A549 (cell line): ENCODE measurements at regions not wholly inside any gene's neighbourhood (a gene's known extent, or its start where the extent isn't known, plus 50 kb on each side); places are given as distances from the start of the nearest gene placed in this dataset.

Experiments
- ATAC-seq, 2 experiments: fragments of 200-7000 bp in 1 of 2; fragments of >200 bp in 1 of 2; cut with Nextera tagmentation in 1 of 2; cut with Tn5 transposase in 1 of 2; 3 replicates each; pipeline versions ENCODE4 v1.8.0 to v1.9.1; 2018 to 2020; ENCODE audit warnings: mild to moderate bottlenecking in 1 of 2, moderate library complexity in 1 of 2
- CTCF ChIA-PET: fragments of 300-600 bp; sonication (Branson Sonifier 250); formaldehyde crosslinking; extraction: SDS; loops from one replicate; lab custom pipeline; 2021; ENCODE audit warnings: antibody characterized with exemption, inconsistent platforms; lab: Yijun Ruan, JAX
- POLR2A ChIA-PET: fragments of 350-600 bp; formaldehyde crosslinking; extraction: SDS; loops from one replicate; lab custom pipeline; 2021; ENCODE audit warnings: antibody characterized with exemption, inconsistent platforms; lab: Yijun Ruan, JAX
- DNase-seq, 2 experiments: peaks; one replicate each; pipeline versions ENCODE4 v3.0.0 to v3.0.0-alpha.2; 2011 to 2016; ENCODE audit warnings: low read depth in 1 of 2, low spot score in 1 of 2
- FAIRE-seq: peaks from 2 replicates; lab custom pipeline; 2011; peaks lifted over from hg19 to GRCh38; lab: Jason Lieb, UNC
- H3K27ac ChIP-seq, 2 experiments: fragments of >200 bp; sonication (Bioruptor Twin); formaldehyde crosslinking; 3 replicates each; pipeline ENCODE4 v1.5.1; 2016 to 2017
- H3K4me1 ChIP-seq: fragments of >200 bp; sonication (Bioruptor Twin); formaldehyde crosslinking; 3 replicates; pipeline ENCODE4 v1.6.1; 2016
- H3K4me2 ChIP-seq: fragments of >200 bp; sonication (Bioruptor Twin); formaldehyde crosslinking; 3 replicates; pipeline ENCODE4 v1.6.1; 2016
- H3K4me3 ChIP-seq: fragments of >200 bp; sonication (Bioruptor Twin); formaldehyde crosslinking; 3 replicates; pipeline ENCODE4 v1.5.1; 2016
- H3K9me3 ChIP-seq: fragments of >200 bp; sonication (Bioruptor Twin); formaldehyde crosslinking; 3 replicates; pipeline ENCODE4 v1.6.1; 2016
- BHLHE40 ChIP-seq: IDR thresholded peaks from 2 replicates; pipeline ENCODE4 v1.6.1; 2012; ENCODE audit warnings: low read depth, low read length, inconsistent platforms
- CEBPB ChIP-seq, 2 experiments: fragments of >200 bp in 1 of 2; sonication (Bioruptor Twin) in 1 of 2; formaldehyde crosslinking in 1 of 2; IDR thresholded peaks; 2 replicates each; pipeline ENCODE4 v1.6.1; 2012 to 2016
- EHF ChIP-seq: fragments of 250-450 bp; sonication (Bioruptor Pico); IDR thresholded peaks from 2 replicates; pipeline ENCODE4 v1.5.0; 2020; ENCODE audit warnings: mild to moderate bottlenecking
- EHMT2 ChIP-seq: fragments of 200-600 bp; sonication (generic); IDR thresholded peaks from 2 replicates; pipeline ENCODE4 v1.6.1; 2016; ENCODE audit warnings: antibody characterized with exemption, low read depth, mild to moderate bottlenecking, moderate library complexity
- FOSB ChIP-seq: fragments of 250-450 bp; sonication (Bioruptor Pico); IDR thresholded peaks from 2 replicates; pipeline ENCODE4 v1.5.0; 2020; ENCODE audit warnings: mild to moderate bottlenecking, moderate library complexity
- FOSL2 ChIP-seq, 2 experiments: fragments of 450-650 bp in 1 of 2; fragments of >200 bp in 1 of 2; sonication (Bioruptor Twin) in 1 of 2; formaldehyde crosslinking; IDR thresholded peaks; 2 replicates each; pipeline versions ENCODE4 v1.5.0 to v1.6.1; 2016 to 2020; ENCODE audit warnings: mild to moderate bottlenecking in 1 of 2, moderate library complexity in 1 of 2
- GATA3 ChIP-seq: IDR thresholded peaks from 2 replicates; pipeline ENCODE4 v1.6.1; 2012; ENCODE audit warnings: borderline replicate concordance
- HOXA7 ChIP-seq: fragments of 250-450 bp; sonication (Bioruptor Pico); IDR thresholded peaks from 2 replicates; pipeline ENCODE4 v1.5.0; 2020; ENCODE audit warnings: mild to moderate bottlenecking, moderate library complexity
- HOXB5 ChIP-seq: fragments of 250-450 bp; sonication (Bioruptor Pico); IDR thresholded peaks from 2 replicates; pipeline ENCODE4 v1.5.0; 2020; ENCODE audit warnings: mild to moderate bottlenecking, moderate library complexity
- JUNB ChIP-seq: fragments of >200 bp; sonication (Bioruptor Twin); formaldehyde crosslinking; IDR thresholded peaks from 2 replicates; pipeline ENCODE4 v1.6.1; 2016
- KDM1A ChIP-seq: fragments of 200-600 bp; sonication (generic); IDR thresholded peaks from 2 replicates; pipeline ENCODE4 v1.6.1; 2016; ENCODE audit warnings: low read depth, mild to moderate bottlenecking
- MAZ ChIP-seq: fragments of 150-350 bp; IDR thresholded peaks from 2 replicates; pipeline ENCODE4 v1.6.1; 2014; ENCODE audit warnings: antibody characterized with exemption, low read depth, low read length, borderline replicate concordance
- NR3C1 ChIP-seq: fragments of >200 bp; sonication (Bioruptor Twin); formaldehyde crosslinking; IDR thresholded peaks from 3 replicates; pipeline ENCODE4 v1.6.1; 2017
- PHF8 ChIP-seq: fragments of 200-600 bp; sonication (generic); IDR thresholded peaks from 2 replicates; pipeline ENCODE4 v1.6.1; 2016; ENCODE audit warnings: low read depth, mild to moderate bottlenecking, antibody characterized with exemption, moderate library complexity, borderline replicate concordance
- POLR2A ChIP-seq: IDR thresholded peaks from 2 replicates; pipeline ENCODE4 v1.6.1; 2012; ENCODE audit warnings: mild to moderate bottlenecking, low read length
- RAD21 ChIP-seq, 2 experiments: fragments of >200 bp in 1 of 2; sonication (Bioruptor Twin) in 1 of 2; formaldehyde crosslinking in 1 of 2; IDR thresholded peaks in 1 of 2; conservative IDR thresholded peaks in 1 of 2; 2 replicates in 1 of 2; 3 replicates in 1 of 2; pipeline ENCODE4 v1.6.1; 2012 to 2018; ENCODE audit warnings: inconsistent platforms in 1 of 2
- RNF2 ChIP-seq: fragments of 200-600 bp; sonication (generic); IDR thresholded peaks from 2 replicates; pipeline ENCODE4 v1.6.1; 2016; ENCODE audit warnings: low read depth, mild to moderate bottlenecking, antibody characterized with exemption, moderate library complexity, borderline replicate concordance
- SMC3 ChIP-seq: fragments of >200 bp; sonication (Bioruptor Twin); formaldehyde crosslinking; IDR thresholded peaks from 3 replicates; pipeline ENCODE4 v1.6.1; 2018; ENCODE audit warnings: inconsistent platforms
- TP53 ChIP-seq: fragments of 250-450 bp; sonication (Bioruptor Pico); IDR thresholded peaks from 2 replicates; pipeline ENCODE4 v1.5.0; 2021; ENCODE audit warnings: mild to moderate bottlenecking, moderate library complexity
- ZFP36 ChIP-seq: fragments of 450-650 bp; IDR thresholded peaks from 2 replicates; pipeline ENCODE4 v1.6.1; 2014; ENCODE audit warnings: borderline replicate concordance; ENCODE audit not compliant: partially characterized antibody
- ZNF302 ChIP-seq: fragments of 250-450 bp; sonication (Bioruptor Pico); IDR thresholded peaks from 2 replicates; pipeline ENCODE4 v1.9.0; 2021; ENCODE audit warnings: inconsistent platforms, mild to moderate bottlenecking, moderate library complexity
- ZSCAN20 ChIP-seq: fragments of 250-450 bp; sonication (Bioruptor Pico); IDR thresholded peaks from 2 replicates; pipeline ENCODE4 v1.8.0; 2022; ENCODE audit warnings: mild to moderate bottlenecking, moderate library complexity
- WGBS: methylation state at CpG from one replicate; pipeline ENCODE4 v1.1.6; 2017; ENCODE audit errors: missing lambda C conversion rate; 5-methylcytosine and 5-hydroxymethylcytosine counted together
- TF ChIP-seq, protein P1 (sequence below): fragments of 450-650 bp; IDR thresholded peaks from 2 replicates; pipeline ENCODE4 v1.6.1; 2014; ENCODE audit warnings: antibody characterized with exemption
- TF ChIP-seq, protein P2 (sequence below): fragments of >200 bp; sonication (Bioruptor Twin); formaldehyde crosslinking; IDR thresholded peaks from 3 replicates; pipeline ENCODE4 v1.6.1; 2016
- TF ChIP-seq, protein P3 (sequence below): IDR thresholded peaks from 2 replicates; pipeline ENCODE4 v1.6.1; 2012
- TF ChIP-seq, protein P4 (sequence below): IDR thresholded peaks from 2 replicates; pipeline ENCODE4 v1.6.1; 2012
- TF ChIP-seq, protein P5 (sequence below): fragments of >200 bp; sonication (Bioruptor Twin); formaldehyde crosslinking; IDR thresholded peaks from 2 replicates; pipeline ENCODE4 v1.6.1; 2016

DNA sequence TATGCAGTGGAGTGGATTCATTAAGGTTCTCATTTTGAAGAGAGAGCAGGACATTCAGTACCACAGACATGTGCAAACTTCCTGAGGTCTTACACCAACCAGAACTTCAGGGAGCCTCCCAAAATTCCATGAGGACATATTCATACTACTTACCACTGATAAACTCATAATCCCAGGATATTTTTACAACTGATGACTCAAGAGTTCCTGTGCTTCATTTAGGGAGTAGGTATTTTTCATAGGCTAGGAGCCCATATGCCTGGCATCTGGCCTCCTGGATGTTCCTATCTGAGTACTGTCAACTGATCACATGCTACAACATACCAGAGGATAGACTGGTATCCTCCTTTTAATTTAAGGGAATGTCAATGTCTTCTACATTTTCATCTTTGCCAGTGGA lies 578.0 kb downstream of the EFNA5 start:
- no peak for DNase-seq
- ATAC-seq, result no peak
- Histone ChIP-seq H3K4me1 (no peaks in the 10 kb centered on the region), H3K27ac (no peak overlapping the region), H3K4me2 (no peak overlapping the region), H3K4me3 (no peak overlapping the region), H3K9me3 (no peaks in the 10 kb centered on the region)
- ChIA-PET POLR2A (no interaction called here), CTCF (no interaction called here)
- no peak for FAIRE-seq
- TF ChIP-seq EHMT2 (no peak), PHF8 (no peak), HOXB5 (CRISPR knock-in tag) (no peak), POLR2A (no peak), GATA3 (no peak), FOSL2 (IDR thresholded peaks at IDR 0.05) (no peak), FOSL2 (CRISPR knock-in tag; IDR thresholded peaks at IDR 0.05) (no peak)
- TF ChIP-seq, all 56 proteins: peak for 0

DNA sequence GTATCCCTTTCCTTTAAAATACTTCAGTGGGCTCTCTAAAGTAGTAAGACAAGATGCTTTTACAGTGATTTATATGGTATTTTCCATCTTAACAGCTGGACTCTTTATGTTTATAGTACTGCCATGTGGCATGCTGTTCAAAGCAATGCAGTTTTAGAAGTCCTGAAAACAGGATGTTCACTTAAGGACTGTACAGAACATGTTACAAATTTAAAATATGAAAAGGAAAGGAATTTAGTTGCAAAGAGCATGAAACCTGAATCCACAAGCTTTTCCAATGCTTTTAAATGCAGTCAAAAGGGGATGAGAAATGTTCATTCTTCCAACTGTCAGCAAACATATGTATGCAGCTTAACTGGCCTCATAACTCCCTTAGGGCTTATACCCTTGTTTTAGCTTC lies 580.2 kb downstream of the EFNA5 start:
- no peaks in the 10 kb centered on the region for H3K9me3 ChIP-seq
- H3K4me1 ChIP-seq, result no peaks in the 10 kb centered on the region
- TF ChIP-seq EHMT2 (no peak), NR3C1 (no peak), FOSB (CRISPR knock-in tag) (no peak), KDM1A (no peak), PHF8 (no peak), RNF2 (no peak), BHLHE40 (no peak), POLR2A (no peak)
- TF ChIP-seq, protein P1, sequence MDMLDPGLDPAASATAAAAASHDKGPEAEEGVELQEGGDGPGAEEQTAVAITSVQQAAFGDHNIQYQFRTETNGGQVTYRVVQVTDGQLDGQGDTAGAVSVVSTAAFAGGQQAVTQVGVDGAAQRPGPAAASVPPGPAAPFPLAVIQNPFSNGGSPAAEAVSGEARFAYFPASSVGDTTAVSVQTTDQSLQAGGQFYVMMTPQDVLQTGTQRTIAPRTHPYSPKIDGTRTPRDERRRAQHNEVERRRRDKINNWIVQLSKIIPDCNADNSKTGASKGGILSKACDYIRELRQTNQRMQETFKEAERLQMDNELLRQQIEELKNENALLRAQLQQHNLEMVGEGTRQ, result no peak
- TF ChIP-seq, all 56 proteins: peak for 0
- FAIRE-seq (no peak), DNase-seq (no peak), ATAC-seq (no peak)
- H3K4me2 ChIP-seq, result no peak overlapping the region
- CTCF ChIA-PET, result interaction anchor here (0.6 kb wide), 1 partner anchor 202 kb away, joined by 3 read pairs; no protein-coding TSS in a partner anchor
- no peak overlapping the region for H3K27ac ChIP-seq
- POLR2A ChIA-PET, result no interaction called here
- H3K4me3 ChIP-seq, result no peak overlapping the region

DNA sequence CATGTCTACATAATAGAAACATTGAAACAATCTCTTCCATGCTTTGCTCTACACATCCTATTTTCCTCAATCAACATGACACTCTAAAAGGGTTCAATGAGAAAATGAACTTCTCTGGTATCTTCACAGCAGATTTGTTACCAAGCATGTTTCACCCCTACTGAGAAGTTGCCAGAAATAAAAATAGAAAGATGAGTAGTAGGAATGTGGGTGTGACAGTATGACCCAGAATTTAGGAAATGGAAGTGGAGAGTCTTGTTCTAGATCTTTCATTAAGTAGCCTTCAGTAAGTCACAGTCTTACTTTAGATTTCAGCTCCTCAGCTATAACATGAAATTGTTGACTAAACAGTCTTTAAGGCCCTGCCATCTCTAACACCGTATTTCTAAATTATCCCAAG lies 581.8 kb downstream of the EFNA5 start:
- FAIRE-seq (no peak), ATAC-seq (no peak), DNase-seq (no peak)
- Histone ChIP-seq H3K4me1 (no peaks in the 10 kb centered on the region), H3K27ac (no peak overlapping the region), H3K4me2 (no peak overlapping the region), H3K4me3 (no peak overlapping the region), H3K9me3 (no peaks in the 10 kb centered on the region)
- no peak for TF ChIP-seq JUNB
- TF ChIP-seq, protein P2, sequence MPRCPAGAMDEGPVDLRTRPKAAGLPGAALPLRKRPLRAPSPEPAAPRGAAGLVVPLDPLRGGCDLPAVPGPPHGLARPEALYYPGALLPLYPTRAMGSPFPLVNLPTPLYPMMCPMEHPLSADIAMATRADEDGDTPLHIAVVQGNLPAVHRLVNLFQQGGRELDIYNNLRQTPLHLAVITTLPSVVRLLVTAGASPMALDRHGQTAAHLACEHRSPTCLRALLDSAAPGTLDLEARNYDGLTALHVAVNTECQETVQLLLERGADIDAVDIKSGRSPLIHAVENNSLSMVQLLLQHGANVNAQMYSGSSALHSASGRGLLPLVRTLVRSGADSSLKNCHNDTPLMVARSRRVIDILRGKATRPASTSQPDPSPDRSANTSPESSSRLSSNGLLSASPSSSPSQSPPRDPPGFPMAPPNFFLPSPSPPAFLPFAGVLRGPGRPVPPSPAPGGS, result no peak
- TF ChIP-seq, protein P3, sequence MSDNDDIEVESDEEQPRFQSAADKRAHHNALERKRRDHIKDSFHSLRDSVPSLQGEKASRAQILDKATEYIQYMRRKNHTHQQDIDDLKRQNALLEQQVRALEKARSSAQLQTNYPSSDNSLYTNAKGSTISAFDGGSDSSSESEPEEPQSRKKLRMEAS, result no peak
- TF ChIP-seq ZNF302, result no peak
- TF ChIP-seq ZSCAN20, result no peak
- TF ChIP-seq PHF8, result no peak
- TF ChIP-seq HOXA7 (CRISPR knock-in tag), result no peak
- TF ChIP-seq EHMT2, result no peak
- TF ChIP-seq MAZ, result no peak
- no peak for TF ChIP-seq RAD21 (conservative IDR thresholded peaks at IDR 0.05 in 1 of 2, IDR thresholded peaks at IDR 0.05 in 1 of 2)
- no peak for TF ChIP-seq TP53
- no peak for TF ChIP-seq SMC3
- WGBS, result 73% methylated on average over 1 of the region's 1 CpG
- ChIA-PET POLR2A (no interaction called here), CTCF (no interaction called here)

DNA sequence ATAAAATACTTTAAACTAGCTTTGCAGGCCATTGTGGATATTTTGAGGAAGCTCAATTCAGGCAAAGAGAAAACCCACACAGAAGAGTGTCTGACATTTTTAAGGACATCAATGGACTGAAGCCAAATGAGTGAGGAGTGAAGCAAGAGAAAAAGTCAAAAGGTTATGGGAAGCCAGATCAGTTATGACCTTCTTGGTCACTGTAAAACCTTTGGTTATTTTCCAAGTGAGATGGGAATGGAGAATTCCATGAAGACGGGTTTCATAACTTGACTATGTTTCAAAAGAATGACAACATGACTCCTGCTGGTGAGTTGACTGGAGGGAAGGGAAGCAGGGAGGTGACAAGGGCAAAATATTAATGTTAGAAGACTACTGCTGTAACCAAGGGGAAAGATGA lies 585.2 kb downstream of the EFNA5 start:
- H3K4me3 ChIP-seq, result no peak overlapping the region
- TF ChIP-seq CEBPB (IDR thresholded peaks at IDR 0.05), result no peak
- TF ChIP-seq ZFP36, result no peak
- no peak for TF ChIP-seq TP53
- TF ChIP-seq, protein P4, sequence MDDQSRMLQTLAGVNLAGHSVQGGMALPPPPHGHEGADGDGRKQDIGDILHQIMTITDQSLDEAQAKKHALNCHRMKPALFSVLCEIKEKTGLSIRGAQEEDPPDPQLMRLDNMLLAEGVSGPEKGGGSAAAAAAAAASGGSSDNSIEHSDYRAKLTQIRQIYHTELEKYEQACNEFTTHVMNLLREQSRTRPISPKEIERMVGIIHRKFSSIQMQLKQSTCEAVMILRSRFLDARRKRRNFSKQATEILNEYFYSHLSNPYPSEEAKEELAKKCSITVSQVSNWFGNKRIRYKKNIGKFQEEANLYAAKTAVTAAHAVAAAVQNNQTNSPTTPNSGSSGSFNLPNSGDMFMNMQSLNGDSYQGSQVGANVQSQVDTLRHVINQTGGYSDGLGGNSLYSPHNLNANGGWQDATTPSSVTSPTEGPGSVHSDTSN, result no peak
- TF ChIP-seq EHF (CRISPR knock-in tag), result no peak
- TF ChIP-seq, protein P5, sequence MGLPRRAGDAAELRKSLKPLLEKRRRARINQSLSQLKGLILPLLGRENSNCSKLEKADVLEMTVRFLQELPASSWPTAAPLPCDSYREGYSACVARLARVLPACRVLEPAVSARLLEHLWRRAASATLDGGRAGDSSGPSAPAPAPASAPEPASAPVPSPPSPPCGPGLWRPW, result no peak
- ChIA-PET POLR2A (no interaction called here), CTCF (no interaction called here)
- FAIRE-seq (no peak), DNase-seq (peak in 1 of 2 experiments; percentile 16), ATAC-seq (no peak)
- no peak overlapping the region for H3K27ac ChIP-seq
- 75% methylated on average over 1 of the region's 1 CpG for WGBS
- H3K4me1 ChIP-seq, result no peaks in the 10 kb centered on the region
- no peaks in the 10 kb centered on the region for H3K9me3 ChIP-seq
- H3K4me2 ChIP-seq, result no peak overlapping the region
